Activated naive CD4-positive, alpha-beta T cell treated with anti-CD3 and anti-CD28 coated beads for 36 hours (primary cell): ENCODE measurements at regions not wholly inside any gene's neighbourhood (a gene's known extent, or its start where the extent isn't known, plus 50 kb on each side); places are given as distances from the start of the nearest gene placed in this dataset.

Source experiments
- CTCF ChIA-PET: fragments of 350-600 bp; sonication (Branson Sonifier 250); formaldehyde crosslinking; loops from one replicate; lab custom pipeline; 2021; ENCODE audit warnings: antibody characterized with exemption; lab: Charles Lee
- DNase-seq: peaks from one replicate; pipeline ENCODE4 v3.0.0-alpha.2; 2020
- H3K27ac Mint-ChIP-seq: one replicate; pipeline ENCODE4 v1.8.0; 2021; ENCODE audit warnings: mild to moderate bottlenecking, mixed read lengths
- H3K27me3 Mint-ChIP-seq: one replicate; pipeline ENCODE4 v1.8.0; 2021; ENCODE audit warnings: low read depth, mixed read lengths
- H3K36me3 Mint-ChIP-seq: one replicate; pipeline ENCODE4 v1.8.0; 2021; ENCODE audit warnings: low read depth, mixed read lengths
- H3K4me1 Mint-ChIP-seq: one replicate; pipeline ENCODE4 v1.8.0; 2021; ENCODE audit warnings: low read depth, mixed read lengths
- H3K4me3 Mint-ChIP-seq: one replicate; pipeline ENCODE4 v1.8.0; 2021; ENCODE audit warnings: mild to moderate bottlenecking, moderate library complexity, mixed read lengths
- H3K9me3 Mint-ChIP-seq: one replicate; pipeline ENCODE4 v1.8.0; 2021; ENCODE audit warnings: mixed read lengths
- intact Hi-C: fragments of 100-400 bp; cut with micrococcal nuclease; formaldehyde crosslinking; loops from one replicate; pipeline ENCODE4 v1.15.1; 2023

DNA sequence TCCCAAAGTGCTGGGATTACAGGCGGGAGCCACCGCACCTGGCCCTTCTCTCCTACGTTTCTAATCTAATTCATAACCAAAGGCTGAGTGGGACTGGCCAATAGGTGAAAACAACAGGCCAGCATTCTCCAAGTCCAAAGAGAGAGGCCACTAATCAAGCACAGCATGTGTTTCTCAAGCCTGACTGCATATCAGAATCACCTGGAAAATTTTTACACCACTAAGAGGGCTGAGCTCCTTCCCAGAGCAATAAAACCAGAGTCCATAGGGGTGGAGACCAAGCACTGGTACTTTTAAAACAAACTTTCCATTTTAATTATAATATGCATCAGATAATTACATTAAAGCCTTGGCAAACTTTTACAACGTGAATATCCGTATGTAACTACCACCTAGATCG lies 254.4 kb downstream of the OPA1 start:
- no peaks in the 10 kb centered on the region for H3K36me3 Mint-ChIP-seq
- H3K27ac Mint-ChIP-seq = no peak overlapping the region
- H3K4me3 Mint-ChIP-seq = no peak overlapping the region
- H3K4me1 Mint-ChIP-seq = no peaks in the 10 kb centered on the region
- CTCF ChIA-PET = no interaction called here
- DNase-seq = no peak
- intact Hi-C loops = no loop called here
- peaks cover 3% of the 10 kb centered on the region for H3K27me3 Mint-ChIP-seq
- H3K9me3 Mint-ChIP-seq = no peaks in the 10 kb centered on the region

DNA sequence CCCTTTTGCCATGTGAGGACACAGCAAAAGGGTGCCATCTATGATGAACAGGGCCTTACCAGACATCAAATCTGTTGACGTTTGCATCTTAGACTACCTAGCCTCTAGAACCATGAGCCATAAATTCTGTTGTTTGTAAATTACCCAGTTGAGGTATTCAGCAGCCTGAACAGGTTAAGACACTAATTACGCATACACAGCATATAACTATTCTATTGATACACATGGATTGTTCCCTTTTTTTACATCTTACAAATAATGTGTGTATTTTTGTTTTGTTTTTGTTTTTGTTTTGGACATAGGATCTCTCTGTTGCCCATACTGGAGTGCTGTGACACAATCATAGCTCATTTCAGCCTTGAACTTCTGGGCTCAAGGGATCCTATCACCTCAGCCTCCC lies 255.5 kb downstream of the OPA1 start:
- Mint-ChIP-seq H3K27me3 (peaks cover 3% of the 10 kb centered on the region), H3K36me3 (no peaks in the 10 kb centered on the region), H3K4me1 (no peaks in the 10 kb centered on the region), H3K4me3 (no peak overlapping the region), H3K9me3 (no peaks in the 10 kb centered on the region), H3K27ac (no peak overlapping the region)
- intact Hi-C loops = no loop called here
- CTCF ChIA-PET = no interaction called here
- no peak for DNase-seq

DNA sequence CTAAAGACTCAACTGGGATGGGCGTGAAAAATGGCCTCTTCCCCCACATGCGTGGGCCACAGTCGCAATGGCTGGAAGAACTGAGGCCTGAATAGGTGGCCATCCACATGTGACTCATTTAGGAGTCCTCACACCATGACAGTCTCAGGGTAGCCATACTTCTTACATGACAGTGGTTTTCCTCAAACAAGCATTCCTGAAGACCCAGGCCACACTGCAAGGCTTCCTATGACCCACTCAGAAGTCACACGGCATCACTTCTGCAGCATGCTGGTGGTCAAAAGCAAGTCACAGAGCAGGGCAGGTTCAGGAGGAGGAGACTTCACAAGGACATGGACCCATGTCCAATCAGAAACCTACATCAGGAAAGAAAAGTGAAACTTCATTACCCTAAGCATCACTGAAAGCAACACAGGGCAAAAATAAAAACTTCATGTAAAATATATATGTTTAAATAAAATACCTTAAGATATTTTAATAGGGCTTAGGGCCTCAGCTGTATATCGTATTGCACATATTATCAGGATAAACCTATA lies 257.1 kb downstream of the OPA1 start:
- no peak overlapping the region for H3K27ac Mint-ChIP-seq
- intact Hi-C loops = no loop called here

DNA sequence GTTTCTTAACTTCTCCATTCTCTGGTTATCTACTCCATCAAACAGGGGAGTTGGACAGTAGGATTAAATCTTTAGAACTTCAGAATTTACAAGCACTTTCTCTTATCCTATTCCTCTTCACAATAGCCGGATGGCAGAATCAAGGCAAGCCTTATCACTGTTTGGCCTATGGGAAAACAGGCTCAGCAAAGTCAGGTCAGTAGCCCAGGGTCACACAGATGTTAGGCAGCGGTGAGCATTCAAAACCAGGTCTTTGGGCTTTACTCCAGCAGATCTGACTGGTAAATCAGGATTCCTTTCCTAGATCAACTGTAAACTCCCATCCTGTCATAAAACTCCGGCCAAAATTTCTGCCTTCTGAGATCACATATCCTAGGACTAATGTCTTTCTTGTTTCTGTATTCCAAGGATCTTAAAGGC lies 258.4 kb downstream of the OPA1 start:
- no peaks in the 10 kb centered on the region for H3K4me1 Mint-ChIP-seq
- CTCF ChIA-PET = no interaction called here
- intact Hi-C loops = no loop called here
- no peak overlapping the region for H3K4me3 Mint-ChIP-seq
- H3K27ac Mint-ChIP-seq = no peak overlapping the region
- H3K27me3 Mint-ChIP-seq = no peaks in the 10 kb centered on the region
- DNase-seq = no peak
- no peaks in the 10 kb centered on the region for H3K9me3 Mint-ChIP-seq
- no peaks in the 10 kb centered on the region for H3K36me3 Mint-ChIP-seq

More for the DNA sequence above, 257.1 kb downstream of the OPA1 start:
- Mint-ChIP-seq H3K9me3 (no peaks in the 10 kb centered on the region), H3K4me1 (no peaks in the 10 kb centered on the region), H3K4me3 (no peak overlapping the region), H3K27me3 (peaks cover 3% of the 10 kb centered on the region), H3K36me3 (no peaks in the 10 kb centered on the region)
- DNase-seq = no peak
- CTCF ChIA-PET = no interaction called here

DNA sequence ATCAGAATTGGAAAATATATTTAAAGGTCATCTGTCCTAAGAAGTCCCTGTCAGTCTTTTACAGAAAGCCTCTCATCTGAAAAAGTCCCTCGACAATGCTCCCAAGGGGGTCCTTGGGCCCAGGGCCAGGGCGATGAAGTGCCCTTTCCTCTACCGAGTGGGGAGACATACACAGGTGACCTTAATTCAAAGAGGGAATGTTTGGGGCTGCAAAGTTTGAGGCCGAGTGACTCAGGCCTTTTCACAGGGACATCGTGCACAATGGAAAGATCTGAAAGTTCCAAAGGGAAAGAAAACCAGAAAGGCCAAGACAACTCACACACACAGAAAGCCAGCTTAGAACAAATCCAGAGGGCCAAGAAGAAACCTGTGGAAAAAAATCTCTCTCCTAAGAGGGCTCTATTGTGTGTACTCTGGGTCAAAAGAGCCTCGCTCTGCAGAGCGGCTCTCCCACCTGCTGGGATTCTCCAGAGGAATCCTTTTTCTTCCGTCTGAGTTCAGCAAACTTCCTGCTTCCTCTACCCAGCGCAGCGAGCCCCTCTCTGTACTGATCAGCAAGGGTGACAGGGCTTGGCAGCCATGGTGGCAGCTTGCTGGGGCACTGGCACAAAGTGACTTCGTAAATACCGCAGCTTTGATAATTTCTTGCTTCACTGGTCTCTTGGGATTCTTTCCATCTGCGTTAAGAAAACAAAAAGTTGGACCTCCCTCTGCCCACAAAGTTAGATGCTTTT lies 259.1 kb downstream of the OPA1 start:
- Mint-ChIP-seq H3K4me1 (no peaks in the 10 kb centered on the region), H3K9me3 (no peaks in the 10 kb centered on the region), H3K36me3 (no peaks in the 10 kb centered on the region), H3K4me3 (no peak overlapping the region), H3K27ac (no peak overlapping the region), H3K27me3 (no peaks in the 10 kb centered on the region)
- no peak for DNase-seq
- CTCF ChIA-PET = no interaction called here
- intact Hi-C loops = no loop called here

DNA sequence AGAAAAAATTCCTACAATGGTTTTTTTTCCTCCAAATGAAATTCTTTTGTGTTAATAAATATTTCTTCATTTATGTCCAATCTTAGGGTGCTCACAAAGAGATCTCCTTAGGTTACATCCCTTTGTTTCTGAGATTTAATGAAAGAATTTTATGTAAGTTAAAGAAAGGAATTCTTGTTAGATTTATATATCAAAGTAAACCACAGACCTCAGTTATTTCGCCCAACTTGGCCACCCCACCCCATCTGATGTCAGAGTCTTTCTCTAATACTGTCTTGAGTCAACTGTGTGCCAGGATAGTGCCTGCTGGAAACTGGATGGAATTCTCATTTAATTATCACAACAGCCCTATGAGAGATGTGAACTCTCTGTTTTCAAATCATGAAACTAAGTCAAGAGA lies 259.9 kb downstream of the OPA1 start:
- H3K9me3 Mint-ChIP-seq = no peaks in the 10 kb centered on the region
- H3K4me3 Mint-ChIP-seq = no peak overlapping the region
- no peak for DNase-seq
- intact Hi-C loops = no loop called here
- no peaks in the 10 kb centered on the region for H3K27me3 Mint-ChIP-seq
- CTCF ChIA-PET = no interaction called here
- no peak overlapping the region for H3K27ac Mint-ChIP-seq
- no peaks in the 10 kb centered on the region for H3K4me1 Mint-ChIP-seq
- no peaks in the 10 kb centered on the region for H3K36me3 Mint-ChIP-seq

DNA sequence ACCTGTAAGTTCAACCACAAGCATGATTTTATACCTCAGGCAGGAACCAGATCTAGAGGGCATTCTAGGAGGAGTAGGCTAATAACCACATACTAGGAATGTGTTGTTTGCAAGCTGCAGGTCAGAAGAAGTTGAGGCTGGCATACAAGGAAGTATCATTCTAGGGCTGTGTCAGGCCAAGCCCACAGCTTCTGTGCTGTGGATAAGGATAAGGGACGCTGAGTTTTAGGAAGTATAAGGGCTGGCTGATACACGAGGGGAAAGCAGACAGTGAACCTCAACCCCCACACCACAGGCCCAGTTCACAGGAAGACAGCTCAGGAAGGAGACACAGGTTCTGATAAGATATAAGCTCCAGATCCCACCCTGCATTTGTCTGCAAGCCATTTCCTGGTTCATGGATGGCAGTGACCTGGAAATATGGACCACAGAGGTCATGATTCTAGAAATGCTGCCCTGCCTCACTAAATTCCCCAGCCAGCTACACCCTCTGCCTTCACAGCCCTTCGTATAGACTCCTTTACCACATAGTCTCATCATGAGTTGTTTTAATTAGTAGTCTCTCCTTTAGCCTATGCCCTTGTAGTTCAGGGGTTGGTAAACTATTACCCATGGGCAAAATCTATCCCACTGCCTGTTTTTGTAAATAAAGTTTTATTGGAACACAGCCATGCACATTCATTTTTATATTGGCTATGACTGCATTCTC lies 260.7 kb downstream of the OPA1 start:
- no peak overlapping the region for H3K4me3 Mint-ChIP-seq
- intact Hi-C loops = no loop called here
- CTCF ChIA-PET = interaction anchor here (1.2 kb wide), 1 partner anchor 17 kb away, joined by 4 read pairs; no protein-coding TSS in a partner anchor
- DNase-seq = no peak
- H3K27ac Mint-ChIP-seq = no peak overlapping the region
- no peaks in the 10 kb centered on the region for H3K36me3 Mint-ChIP-seq
- H3K27me3 Mint-ChIP-seq = no peaks in the 10 kb centered on the region
- no peaks in the 10 kb centered on the region for H3K9me3 Mint-ChIP-seq
- H3K4me1 Mint-ChIP-seq = no peaks in the 10 kb centered on the region

DNA sequence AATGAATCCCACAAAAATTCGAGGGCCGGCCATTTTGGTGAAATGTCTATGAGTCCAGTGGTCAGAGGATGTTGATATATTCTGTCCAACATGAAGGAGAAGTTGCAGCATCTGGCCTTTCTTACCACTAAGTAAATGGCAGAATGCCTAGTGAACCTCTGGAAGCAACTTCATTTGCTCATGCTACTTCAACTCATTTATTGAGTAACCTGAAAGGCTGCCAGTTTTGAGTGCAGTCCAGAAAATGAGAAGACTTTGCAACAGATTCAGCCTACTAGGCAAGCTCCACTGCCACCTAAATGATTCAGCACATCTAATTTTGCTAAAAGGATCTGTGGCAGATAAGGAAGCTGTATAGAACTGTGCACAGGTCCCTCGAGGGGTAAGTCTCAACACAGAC lies 265.0 kb downstream of the OPA1 start:
- CTCF ChIA-PET = no interaction called here
- H3K27me3 Mint-ChIP-seq = no peaks in the 10 kb centered on the region
- DNase-seq = no peak
- H3K27ac Mint-ChIP-seq = no peak overlapping the region
- H3K9me3 Mint-ChIP-seq = no peaks in the 10 kb centered on the region
- H3K36me3 Mint-ChIP-seq = no peaks in the 10 kb centered on the region
- H3K4me1 Mint-ChIP-seq = no peaks in the 10 kb centered on the region
- no peak overlapping the region for H3K4me3 Mint-ChIP-seq
- intact Hi-C loops = no loop called here

DNA sequence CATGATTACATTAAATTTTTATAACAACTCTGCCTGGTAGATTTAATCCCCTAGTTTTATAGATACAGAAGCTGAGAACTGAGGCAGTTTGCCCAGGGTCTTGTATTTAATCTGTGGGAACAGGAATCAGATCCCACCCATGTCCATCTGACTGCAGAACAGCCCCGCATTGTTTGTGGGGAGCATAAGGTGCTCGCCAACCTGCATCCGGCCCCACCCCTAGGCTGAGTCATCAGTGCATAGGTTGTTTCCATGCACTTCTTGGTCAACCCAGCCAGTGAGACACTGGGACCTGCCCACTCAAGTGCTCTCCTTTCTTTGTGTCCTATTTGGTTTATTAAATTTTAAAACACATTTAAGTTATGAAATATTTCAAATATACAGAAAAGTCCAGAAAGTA lies 266.2 kb downstream of the OPA1 start:
- intact Hi-C loops = no loop called here
- no peaks in the 10 kb centered on the region for H3K9me3 Mint-ChIP-seq
- DNase-seq = no peak
- CTCF ChIA-PET = no interaction called here
- H3K27me3 Mint-ChIP-seq = no peaks in the 10 kb centered on the region
- no peaks in the 10 kb centered on the region for H3K4me1 Mint-ChIP-seq
- H3K4me3 Mint-ChIP-seq = no peak overlapping the region
- no peaks in the 10 kb centered on the region for H3K36me3 Mint-ChIP-seq
- H3K27ac Mint-ChIP-seq = no peak overlapping the region

DNA sequence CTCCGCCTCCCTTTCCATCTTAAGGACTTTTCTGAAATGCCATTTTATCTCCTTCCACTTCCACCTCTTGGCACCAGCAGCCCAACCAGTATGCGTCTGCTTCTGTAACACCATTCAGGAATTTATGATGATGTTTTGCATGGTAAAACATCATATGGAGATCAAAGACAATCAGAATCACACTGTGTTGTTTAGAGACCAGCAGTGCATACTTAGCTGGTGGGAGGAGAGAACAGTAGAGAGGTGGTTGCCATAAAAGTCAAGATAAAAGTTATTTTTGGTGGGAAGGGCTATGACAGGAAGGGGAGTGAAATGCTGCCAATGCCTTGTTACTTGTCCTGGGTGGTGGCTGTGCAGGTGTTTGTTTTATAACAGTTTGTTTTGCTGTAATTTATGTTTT lies 268.0 kb downstream of the OPA1 start:
- intact Hi-C loops = no loop called here
- H3K4me3 Mint-ChIP-seq = no peak overlapping the region
- DNase-seq = no peak
- no peaks in the 10 kb centered on the region for H3K27me3 Mint-ChIP-seq
- CTCF ChIA-PET = no interaction called here
- H3K36me3 Mint-ChIP-seq = no peaks in the 10 kb centered on the region
- no peaks in the 10 kb centered on the region for H3K9me3 Mint-ChIP-seq
- H3K27ac Mint-ChIP-seq = no peak overlapping the region
- H3K4me1 Mint-ChIP-seq = no peaks in the 10 kb centered on the region

DNA sequence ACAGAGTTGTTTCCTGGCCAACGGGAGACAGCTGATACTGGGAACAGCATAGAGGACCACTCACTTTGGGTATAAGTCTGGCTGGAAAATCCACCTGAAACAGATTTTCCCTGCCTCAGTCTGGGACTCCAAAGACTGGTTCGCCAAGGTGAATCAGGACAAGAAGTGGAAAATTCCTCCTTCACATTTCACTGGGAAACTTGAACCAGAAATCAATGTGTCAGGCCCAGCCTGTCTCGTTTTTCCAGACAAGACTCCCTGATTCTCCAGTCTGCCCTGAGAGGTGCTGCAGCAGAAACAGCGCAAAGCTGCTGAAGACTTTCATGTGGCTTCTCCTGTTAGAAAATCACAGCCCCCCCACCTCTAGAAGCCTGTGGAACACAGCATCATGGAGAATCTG lies 269.8 kb downstream of the OPA1 start:
- H3K4me3 Mint-ChIP-seq = no peak overlapping the region
- intact Hi-C loops = no loop called here
- H3K27ac Mint-ChIP-seq = no peak overlapping the region
- DNase-seq = no peak
- H3K27me3 Mint-ChIP-seq = no peaks in the 10 kb centered on the region
- H3K4me1 Mint-ChIP-seq = no peaks in the 10 kb centered on the region
- CTCF ChIA-PET = no interaction called here
- no peaks in the 10 kb centered on the region for H3K9me3 Mint-ChIP-seq
- H3K36me3 Mint-ChIP-seq = no peaks in the 10 kb centered on the region

DNA sequence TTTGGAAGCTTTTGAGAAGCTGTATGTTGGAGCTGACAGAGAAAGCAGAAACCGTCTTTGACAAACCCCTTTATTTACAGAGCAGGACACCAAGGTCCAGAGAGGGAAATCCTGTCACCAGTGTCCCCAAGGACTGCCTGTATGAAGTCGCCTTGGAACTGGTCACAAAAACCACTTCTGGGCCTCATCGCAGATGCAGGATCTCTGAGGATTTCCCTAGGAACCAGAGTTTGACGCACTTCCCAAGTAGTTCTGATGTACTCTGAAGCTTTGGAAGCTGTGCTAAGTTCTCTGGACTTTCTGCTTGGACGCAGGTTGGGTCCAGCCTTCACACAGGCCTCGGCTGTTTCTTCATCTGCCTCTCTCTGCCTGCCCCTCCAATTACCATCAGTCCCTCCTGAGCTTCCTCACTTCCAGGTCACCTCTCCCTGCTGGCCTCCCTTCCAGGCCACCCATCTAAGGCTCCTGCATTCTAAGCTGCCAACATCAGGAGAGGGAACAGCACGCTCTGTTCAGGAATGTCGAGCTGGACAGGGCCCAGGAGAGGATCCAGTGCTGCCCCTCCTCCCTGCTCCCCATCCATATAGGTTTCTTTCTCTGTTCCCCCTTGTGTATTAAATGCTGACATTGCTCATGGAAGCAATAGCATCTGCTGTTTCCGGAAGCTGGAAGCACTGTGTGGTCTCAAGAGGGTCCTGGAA lies 270.8 kb downstream of the OPA1 start:
- CTCF ChIA-PET = no interaction called here
- Mint-ChIP-seq H3K4me3 (no peak overlapping the region), H3K27ac (no peak overlapping the region), H3K9me3 (no peaks in the 10 kb centered on the region), H3K27me3 (no peaks in the 10 kb centered on the region), H3K4me1 (no peaks in the 10 kb centered on the region), H3K36me3 (no peaks in the 10 kb centered on the region)
- no peak for DNase-seq
- intact Hi-C loops = no loop called here
